ENCODE measurements at regions not wholly inside any gene's neighbourhood (a gene's known extent, or its start where the extent isn't known, plus 50 kb on each side); places are given as distances from the start of the nearest gene placed in this dataset.

DNA sequence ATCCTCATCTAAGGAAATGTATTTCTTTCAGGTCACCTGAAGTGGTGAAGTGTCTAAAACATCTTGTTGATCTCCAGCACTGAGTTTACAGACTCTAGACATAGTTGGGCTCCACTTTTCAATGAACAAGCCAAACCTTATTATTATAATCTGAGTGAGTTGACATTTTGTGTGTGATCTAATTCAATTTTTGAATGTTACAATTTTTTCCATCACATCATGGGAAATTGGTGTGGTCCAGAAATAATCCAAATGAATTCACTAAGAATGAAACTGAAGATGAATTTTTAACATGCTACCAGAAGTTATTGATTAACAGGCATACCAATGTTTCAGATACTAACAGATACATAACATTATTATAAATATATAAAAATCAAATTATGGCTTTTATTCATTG lies 75.6 kb upstream of the EFEMP1 start (continued):
- TF ChIP-seq SIX5 (IDR thresholded peaks at IDR 0.05; ENCODE audit: low read depth, low read length) (no peak), FOSL1 (IDR thresholded peaks at IDR 0.05; ENCODE audit: insufficient read depth, low read depth, low read length) (no peak)

Data from H1 (cell line).